ENCODE measurements at regions not wholly inside any gene's neighbourhood (a gene's known extent, or its start where the extent isn't known, plus 50 kb on each side); places are given as distances from the start of the nearest gene placed in this dataset.

DNA sequence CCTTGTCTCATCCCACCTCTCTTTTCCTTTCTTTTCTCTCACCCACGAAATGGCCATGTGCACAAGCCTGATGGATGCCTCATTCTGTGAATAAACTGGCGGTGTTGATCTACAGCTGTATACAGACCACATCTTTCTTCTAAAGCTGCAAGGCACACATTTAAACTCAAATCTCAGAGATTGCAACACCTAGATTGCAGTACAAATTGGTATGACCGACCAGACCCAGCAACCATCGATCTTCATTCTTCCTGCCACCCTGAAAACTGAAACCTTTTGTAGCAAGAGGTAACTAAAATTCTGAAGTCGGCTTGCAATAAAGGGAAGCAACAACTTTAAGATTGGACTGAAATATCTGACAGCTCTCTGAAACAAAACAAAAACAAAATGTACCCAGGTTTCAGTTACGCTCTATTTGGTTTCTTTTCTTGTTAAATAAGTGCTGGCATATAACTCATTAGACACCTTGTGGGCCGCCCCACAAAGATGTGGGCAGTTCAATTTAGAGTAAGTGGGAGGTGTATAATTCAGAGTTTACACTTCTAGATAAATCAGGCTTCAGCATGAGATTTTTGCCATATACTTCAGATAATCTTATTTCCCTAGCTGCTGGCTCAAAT is 390.0 kb upstream of the NOVA1 start:
- H3K14ac ChIP-seq (ENCODE audit: low read length) = no peak overlapping the region
- H3K27me3 ChIP-seq (ENCODE audit: insufficient read depth, low read length) = no peaks in the 10 kb centered on the region
- no peaks in the 10 kb centered on the region for H3K4me1 ChIP-seq (ENCODE audit: control insufficient read depth in 1 of 2, insufficient read depth in 2 of 2, low read length in 2 of 2)
- no peak overlapping the region for H4K8ac ChIP-seq (ENCODE audit: low read depth, low read length)
- H3K79me2 ChIP-seq (ENCODE audit: control insufficient read depth, insufficient read depth, low read length, poor library complexity) = no peaks in the 10 kb centered on the region
- DNase-seq = no peak
- no peak overlapping the region for H3K4me2 ChIP-seq (ENCODE audit: low read length)
- H4K91ac ChIP-seq (ENCODE audit: low read depth, low read length) = no peak overlapping the region
- H3K27ac ChIP-seq (ENCODE audit: low read depth, low read length) = no peak overlapping the region
- H3K36me3 ChIP-seq (ENCODE audit: control insufficient read depth in 1 of 2, insufficient read depth in 2 of 2, low read length in 2 of 2) = no peaks in the 10 kb centered on the region
- no peak overlapping the region for H2BK120ac ChIP-seq (ENCODE audit: insufficient read depth, low read length, poor library complexity)
- no peak overlapping the region for H4K12ac ChIP-seq (ENCODE audit: low read depth, low read length)
- no peak overlapping the region for H3K18ac ChIP-seq (ENCODE audit: low read length)
- H3K79me1 ChIP-seq (ENCODE audit: low read length) = no peaks in the 10 kb centered on the region
- H2BK12ac ChIP-seq (ENCODE audit: low read length) = no peak overlapping the region
- no peak overlapping the region for H3K4me3 ChIP-seq (ENCODE audit: low read depth, low read length)
- H2BK5ac ChIP-seq (ENCODE audit: low read depth, low read length, poor library complexity) = no peak overlapping the region
- H3K4ac ChIP-seq (ENCODE audit: low read depth, low read length) = no peak overlapping the region
- no peaks in the 10 kb centered on the region for H3K9me3 ChIP-seq (ENCODE audit: insufficient read depth, low read depth, low read length)
- WGBS (ENCODE audit: extremely low coverage, insufficient coverage, insufficient read length) = no CpG with 5 or more reads among the region's 7 CpGs
- no peak overlapping the region for H3K9ac ChIP-seq (ENCODE audit: low read length)
- no peak overlapping the region for H2AK5ac ChIP-seq (ENCODE audit: low read length)
- no peak overlapping the region for H3K23ac ChIP-seq (ENCODE audit: low read length)
- H2AFZ ChIP-seq (ENCODE audit: insufficient read depth, low read length, poor library complexity) = no peak overlapping the region

DNA sequence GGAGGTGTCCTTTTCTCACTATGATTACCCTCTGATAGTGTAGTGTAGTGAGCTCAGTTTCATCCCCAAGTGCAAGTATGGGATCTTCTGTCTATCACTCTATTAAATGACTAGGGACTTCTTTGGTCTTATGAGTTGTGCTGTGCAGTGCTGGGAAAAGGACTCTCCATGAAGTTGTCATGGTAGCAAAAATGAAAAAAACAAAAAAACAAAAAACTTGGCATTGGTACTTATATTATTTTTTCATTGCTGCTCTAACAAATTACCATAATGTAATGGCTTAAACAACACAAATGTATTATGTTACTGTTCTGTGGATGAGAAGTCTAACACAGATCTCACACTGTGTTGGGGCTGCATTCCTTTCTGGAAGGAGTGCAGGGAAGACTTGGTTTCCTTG is 393.1 kb upstream of the NOVA1 start:
- Histone ChIP-seq H3K9me3 (ENCODE audit: insufficient read depth, low read depth, low read length) (no peaks in the 10 kb centered on the region), H2BK12ac (ENCODE audit: low read length) (no peak overlapping the region), H3K79me2 (ENCODE audit: control insufficient read depth, insufficient read depth, low read length, poor library complexity) (no peaks in the 10 kb centered on the region), H4K12ac (ENCODE audit: low read depth, low read length) (no peak overlapping the region), H2AFZ (ENCODE audit: insufficient read depth, low read length, poor library complexity) (no peak overlapping the region), H4K91ac (ENCODE audit: low read depth, low read length) (no peak overlapping the region), H2AK5ac (ENCODE audit: low read length) (no peak overlapping the region), H3K14ac (ENCODE audit: low read length) (no peak overlapping the region), H3K18ac (ENCODE audit: low read length) (no peak overlapping the region), H3K23ac (ENCODE audit: low read length) (no peak overlapping the region), H2BK120ac (ENCODE audit: insufficient read depth, low read length, poor library complexity) (no peak overlapping the region), H3K4me3 (ENCODE audit: low read depth, low read length) (no peak overlapping the region), H3K27me3 (ENCODE audit: insufficient read depth, low read length) (no peaks in the 10 kb centered on the region), H2BK5ac (ENCODE audit: low read depth, low read length, poor library complexity) (no peak overlapping the region), H3K27ac (ENCODE audit: low read depth, low read length) (no peak overlapping the region), H3K36me3 (ENCODE audit: control insufficient read depth in 1 of 2, insufficient read depth in 2 of 2, low read length in 2 of 2) (no peaks in the 10 kb centered on the region), H3K79me1 (ENCODE audit: low read length) (no peaks in the 10 kb centered on the region), H3K4me1 (ENCODE audit: control insufficient read depth in 1 of 2, insufficient read depth in 2 of 2, low read length in 2 of 2) (no peaks in the 10 kb centered on the region), H3K9ac (ENCODE audit: low read length) (no peak overlapping the region), H3K4ac (ENCODE audit: low read depth, low read length) (no peak overlapping the region), H4K8ac (ENCODE audit: low read depth, low read length) (no peak overlapping the region), H3K4me2 (ENCODE audit: low read length) (no peak overlapping the region)
- DNase-seq = no peak

DNA sequence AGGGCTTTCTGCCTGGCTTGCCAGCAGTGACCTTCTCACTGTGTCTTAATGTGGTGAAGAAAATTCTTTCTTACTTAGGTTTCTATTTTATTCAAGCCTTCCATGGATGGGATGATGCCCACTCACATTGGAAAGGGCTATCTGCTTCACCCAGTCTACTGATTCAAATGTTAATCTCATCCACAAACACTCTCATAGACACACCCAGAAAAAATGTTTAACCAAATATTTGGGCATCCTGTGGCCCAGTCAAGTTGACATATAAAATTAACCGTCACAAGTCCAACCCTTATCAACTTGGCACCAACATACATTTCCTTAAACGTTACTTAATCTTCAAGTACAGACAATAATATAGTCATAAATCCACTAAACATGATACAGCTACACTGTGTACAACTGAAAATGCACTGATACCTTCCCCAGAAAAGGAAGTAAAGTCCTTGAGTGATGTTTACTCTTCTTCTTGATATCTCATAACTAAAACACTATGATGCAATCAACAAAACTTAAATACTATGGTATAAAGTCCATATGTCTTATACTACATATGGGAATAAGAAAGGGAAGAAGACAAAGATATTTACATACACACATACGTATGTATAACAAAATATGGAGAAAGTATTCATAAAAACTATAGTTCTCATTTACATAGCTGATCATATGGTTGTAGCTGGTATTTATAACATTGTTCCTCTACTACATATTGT is 394.7 kb upstream of the NOVA1 start:
- Histone ChIP-seq H2BK12ac (ENCODE audit: low read length) (no peak overlapping the region), H3K9ac (ENCODE audit: low read length) (no peak overlapping the region), H2BK120ac (ENCODE audit: insufficient read depth, low read length, poor library complexity) (no peak overlapping the region), H3K36me3 (ENCODE audit: control insufficient read depth in 1 of 2, insufficient read depth in 2 of 2, low read length in 2 of 2) (no peaks in the 10 kb centered on the region), H4K12ac (ENCODE audit: low read depth, low read length) (no peak overlapping the region), H2AK5ac (ENCODE audit: low read length) (no peak overlapping the region), H2AFZ (ENCODE audit: insufficient read depth, low read length, poor library complexity) (no peak overlapping the region), H3K14ac (ENCODE audit: low read length) (no peak overlapping the region), H2BK5ac (ENCODE audit: low read depth, low read length, poor library complexity) (no peak overlapping the region), H3K23ac (ENCODE audit: low read length) (no peak overlapping the region), H4K8ac (ENCODE audit: low read depth, low read length) (no peak overlapping the region), H3K4ac (ENCODE audit: low read depth, low read length) (no peak overlapping the region), H3K4me2 (ENCODE audit: low read length) (no peak overlapping the region), H3K79me1 (ENCODE audit: low read length) (no peaks in the 10 kb centered on the region), H3K27me3 (ENCODE audit: insufficient read depth, low read length) (no peaks in the 10 kb centered on the region), H3K27ac (ENCODE audit: low read depth, low read length) (no peak overlapping the region), H3K9me3 (ENCODE audit: insufficient read depth, low read depth, low read length) (no peaks in the 10 kb centered on the region), H3K4me1 (ENCODE audit: control insufficient read depth in 1 of 2, insufficient read depth in 2 of 2, low read length in 2 of 2) (no peaks in the 10 kb centered on the region), H3K79me2 (ENCODE audit: control insufficient read depth, insufficient read depth, low read length, poor library complexity) (no peaks in the 10 kb centered on the region), H3K4me3 (ENCODE audit: low read depth, low read length) (no peak overlapping the region), H4K91ac (ENCODE audit: low read depth, low read length) (no peak overlapping the region), H3K18ac (ENCODE audit: low read length) (no peak overlapping the region)
- WGBS (ENCODE audit: extremely low coverage, insufficient coverage, insufficient read length) = 100% methylated on average over 1 of the region's 3 CpGs
- no peak for DNase-seq

DNA sequence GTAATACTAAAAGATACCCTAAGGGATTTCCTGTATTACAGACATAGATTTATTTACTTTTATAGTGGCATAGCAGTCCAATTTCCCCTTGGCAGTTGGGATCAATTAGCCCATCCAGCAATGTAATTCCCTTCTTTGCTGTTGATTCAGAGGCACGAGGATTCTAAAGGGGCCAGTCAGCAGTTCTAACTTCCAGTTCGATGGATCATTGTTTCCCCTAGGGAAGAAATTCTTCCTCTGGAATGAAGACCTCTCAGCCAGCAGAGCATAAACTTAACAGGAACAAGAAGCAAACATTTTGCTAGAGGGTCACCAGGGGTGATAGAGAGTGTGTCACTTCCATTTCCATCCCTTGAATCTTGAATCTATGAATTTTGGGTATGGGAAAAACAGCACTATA is 395.7 kb upstream of the NOVA1 start:
- H3K36me3 ChIP-seq (ENCODE audit: control insufficient read depth in 1 of 2, insufficient read depth in 2 of 2, low read length in 2 of 2) = no peaks in the 10 kb centered on the region
- H3K18ac ChIP-seq (ENCODE audit: low read length) = no peak overlapping the region
- no peak overlapping the region for H2AFZ ChIP-seq (ENCODE audit: insufficient read depth, low read length, poor library complexity)
- H2BK12ac ChIP-seq (ENCODE audit: low read length) = no peak overlapping the region
- no peak overlapping the region for H3K4ac ChIP-seq (ENCODE audit: low read depth, low read length)
- H3K9me3 ChIP-seq (ENCODE audit: insufficient read depth, low read depth, low read length) = no peaks in the 10 kb centered on the region
- H4K12ac ChIP-seq (ENCODE audit: low read depth, low read length) = no peak overlapping the region
- no peak for DNase-seq
- no CpG with 5 or more reads among the region's 2 CpGs for WGBS (ENCODE audit: extremely low coverage, insufficient coverage, insufficient read length)
- no peak overlapping the region for H3K23ac ChIP-seq (ENCODE audit: low read length)
- no peak overlapping the region for H3K4me2 ChIP-seq (ENCODE audit: low read length)
- no peak overlapping the region for H4K8ac ChIP-seq (ENCODE audit: low read depth, low read length)
- H3K4me1 ChIP-seq (ENCODE audit: control insufficient read depth in 1 of 2, insufficient read depth in 2 of 2, low read length in 2 of 2) = no peaks in the 10 kb centered on the region
- H3K4me3 ChIP-seq (ENCODE audit: low read depth, low read length) = no peak overlapping the region
- H3K27ac ChIP-seq (ENCODE audit: low read depth, low read length) = no peak overlapping the region
- H3K27me3 ChIP-seq (ENCODE audit: insufficient read depth, low read length) = no peaks in the 10 kb centered on the region
- H3K79me2 ChIP-seq (ENCODE audit: control insufficient read depth, insufficient read depth, low read length, poor library complexity) = no peaks in the 10 kb centered on the region
- H4K91ac ChIP-seq (ENCODE audit: low read depth, low read length) = no peak overlapping the region
- H2AK5ac ChIP-seq (ENCODE audit: low read length) = no peak overlapping the region
- no peak overlapping the region for H3K14ac ChIP-seq (ENCODE audit: low read length)
- H2BK5ac ChIP-seq (ENCODE audit: low read depth, low read length, poor library complexity) = no peak overlapping the region
- H3K79me1 ChIP-seq (ENCODE audit: low read length) = no peaks in the 10 kb centered on the region
- H2BK120ac ChIP-seq (ENCODE audit: insufficient read depth, low read length, poor library complexity) = no peak overlapping the region
- no peak overlapping the region for H3K9ac ChIP-seq (ENCODE audit: low read length)
